Gastrocnemius medialis (tissue), 4 donors: ENCODE measurements at regions not wholly inside any gene's neighbourhood (a gene's known extent, or its start where the extent isn't known, plus 50 kb on each side); places are given as distances from the start of the nearest gene placed in this dataset.

Source experiments
- CTCF ChIP-seq, 5 experiments: fragments of 450-650 bp in 3 of 5; fragments of 200-600 bp in 2 of 5; sonication (generic) in 2 of 5; IDR thresholded peaks in 4 of 5; conservative IDR thresholded peaks in 1 of 5; 1 replicate in 4 of 5; 2 replicates in 1 of 5; pipeline ENCODE4 v1.5.1; 2016 to 2019; ENCODE audit warnings: antibody characterized with exemption in 5 of 5, mild to moderate bottlenecking in 3 of 5, moderate library complexity in 3 of 5
- POLR2A ChIP-seq, 2 donors: fragments of 450-650 bp; IDR thresholded peaks; one replicate each; pipeline ENCODE4 v1.6.1; 2017; ENCODE audit warnings: antibody characterized with exemption in 2 of 2, mild to moderate bottlenecking in 2 of 2, moderate library complexity in 2 of 2

GRCh38 chr5:154603011-154603410 lies 125.0 kb upstream of the HAND1 start:
- no peak for TF ChIP-seq CTCF (IDR thresholded peaks at IDR 0.05 in 4 of 5, conservative IDR thresholded peaks at IDR 0.05 in 1 of 5)
- TF ChIP-seq POLR2A (IDR thresholded peaks at IDR 0.05) = no peak
